H1 (cell line): ENCODE measurements at regions not wholly inside any gene's neighbourhood (a gene's known extent, or its start where the extent isn't known, plus 50 kb on each side); places are given as distances from the start of the nearest gene placed in this dataset.

ENCODE experiments used
- CTCF ChIA-PET: fragments of 300-600 bp; sonication (Branson Sonifier 250); formaldehyde crosslinking; loops from one replicate; lab custom pipeline; 2021; ENCODE audit not compliant: partially characterized antibody; lab: Charles Lee
- POLR2A ChIA-PET: fragments of 300-600 bp; sonication (Branson Sonifier 250); formaldehyde crosslinking; loops from one replicate; lab custom pipeline; 2021; ENCODE audit warnings: inconsistent platforms; ENCODE audit not compliant: partially characterized antibody; lab: Charles Lee
- DNase-seq, 2 experiments: peaks; one replicate each; pipeline versions ENCODE4 v3.0.0 to v3.0.0-alpha.2; 2010 to 2022; ENCODE audit warnings: low spot score in 2 of 2, low read depth in 1 of 2, mixed read lengths in 1 of 2
- FAIRE-seq: peaks from 2 replicates; lab custom pipeline; 2011; peaks lifted over from hg19 to GRCh38; lab: Jason Lieb, UNC
- H2AFZ ChIP-seq: 2 replicates; pipeline ENCODE4 v1.8.1; 2012; ENCODE audit warnings: low read length, inconsistent platforms
- H2AK5ac ChIP-seq: 2 replicates; pipeline ENCODE4 v1.6.1; 2013; ENCODE audit warnings: low read depth, low read length
- H2BK120ac ChIP-seq: replicated peaks from 2 replicates; pipeline ENCODE3; 2013; ENCODE audit warnings: low read depth, low read length, inconsistent platforms
- H2BK12ac ChIP-seq: 2 replicates; pipeline ENCODE4 v1.6.1; 2013; ENCODE audit warnings: low read depth, low read length
- H2BK15ac ChIP-seq: 2 replicates; pipeline ENCODE4 v1.6.1; 2013; ENCODE audit warnings: low read length
- H2BK20ac ChIP-seq: 2 replicates; pipeline ENCODE4 v1.6.1; 2013; ENCODE audit warnings: low read length
- H2BK5ac ChIP-seq: 2 replicates; pipeline ENCODE4 v1.6.1; 2013; ENCODE audit warnings: low read depth, low read length
- H3K14ac ChIP-seq: 2 replicates; pipeline ENCODE4 v1.6.1; 2013; ENCODE audit warnings: inconsistent platforms; ENCODE audit not compliant: insufficient read length
- H3K18ac ChIP-seq: 2 replicates; pipeline ENCODE4 v1.6.1; 2013; ENCODE audit warnings: low read length; ENCODE audit errors: extremely low read depth
- H3K23ac ChIP-seq: 2 replicates; pipeline ENCODE4 v1.6.1; 2013; ENCODE audit warnings: inconsistent platforms; ENCODE audit not compliant: insufficient read length
- H3K23me2 ChIP-seq: 2 replicates; pipeline ENCODE4 v1.6.1; 2013; ENCODE audit warnings: low read depth, low read length
- H3K27ac ChIP-seq: 2 replicates; pipeline ENCODE4 v1.6.1; 2011; ENCODE audit warnings: low read depth, low read length, inconsistent platforms
- H3K27me3 ChIP-seq, 4 experiments: replicated peaks in 1 of 4; 1 replicate in 1 of 4; 2 replicates in 3 of 4; pipeline versions ENCODE4 v1.6.1 to v1.8.1; 2011 to 2013; ENCODE audit warnings: low read length in 3 of 4, mild to moderate bottlenecking in 3 of 4, inconsistent platforms in 2 of 4, mixed read lengths in 2 of 4, moderate library complexity in 1 of 4; ENCODE audit not compliant: control insufficient read depth in 3 of 4, insufficient read depth in 3 of 4; ENCODE audit errors: extremely low read depth in 1 of 4
- H3K36me3 ChIP-seq, 4 experiments: 2 replicates each; pipeline versions ENCODE4 v1.6.1 to v1.8.1; 2011 to 2013; ENCODE audit warnings: mild to moderate bottlenecking in 4 of 4, low read length in 3 of 4, moderate library complexity in 2 of 4, control low read depth in 1 of 4, inconsistent platforms in 1 of 4; ENCODE audit not compliant: insufficient read depth in 4 of 4, control insufficient read depth in 2 of 4
- H3K4ac ChIP-seq: replicated peaks from 2 replicates; pipeline ENCODE3; 2013; ENCODE audit warnings: low read length, low read depth, mixed read lengths, inconsistent platforms; ENCODE audit not compliant: insufficient read length
- H3K4me1 ChIP-seq, 4 experiments: replicated peaks in 1 of 4; 1 replicate in 1 of 4; 2 replicates in 3 of 4; pipeline versions ENCODE4 v1.6.1 to v1.8.1; 2011 to 2013; ENCODE audit warnings: low read length in 3 of 4, inconsistent platforms in 2 of 4, mixed read lengths in 1 of 4; ENCODE audit not compliant: insufficient read depth in 4 of 4, control insufficient read depth in 3 of 4
- H3K4me2 ChIP-seq, 2 experiments: 2 replicates each; pipeline versions ENCODE4 v1.6.1 to v1.8.1; 2011 to 2013; ENCODE audit warnings: low read depth in 2 of 2, low read length in 2 of 2, control low read depth in 1 of 2, inconsistent platforms in 1 of 2, mild to moderate bottlenecking in 1 of 2; ENCODE audit not compliant: insufficient read depth in 1 of 2
- H3K4me3 ChIP-seq, 4 experiments: fragments of 200-600, 300-600 bp in 1 of 4; sonication (generic), shearing (Covaris generic), sonication (Bioruptor Twin) in 1 of 4; 2 replicates each; pipeline versions ENCODE4 v1.5.1 to v1.8.1; 2011 to 2016; ENCODE audit warnings: low read length in 4 of 4, low read depth in 3 of 4, control low read depth in 2 of 4, inconsistent platforms in 2 of 4, mild to moderate bottlenecking in 2 of 4, mixed read lengths in 1 of 4, moderate library complexity in 1 of 4; ENCODE audit not compliant: insufficient read depth in 2 of 4; ENCODE audit errors: extremely low read depth in 1 of 4
- H3K56ac ChIP-seq: replicated peaks from 2 replicates; pipeline ENCODE3; 2013; ENCODE audit warnings: low read depth, mild to moderate bottlenecking, mixed read lengths, low read length, inconsistent platforms; ENCODE audit not compliant: insufficient read length
- H3K79me1 ChIP-seq: 2 replicates; pipeline ENCODE4 v1.6.1; 2013; ENCODE audit warnings: low read depth, low read length, control low read depth
- H3K79me2 ChIP-seq, 2 experiments: 2 replicates each; pipeline versions ENCODE4 v1.6.1 to v1.8.1; 2012 to 2013; ENCODE audit warnings: low read length in 2 of 2, mild to moderate bottlenecking in 2 of 2, inconsistent platforms in 1 of 2; ENCODE audit not compliant: insufficient read depth in 2 of 2, control insufficient read depth in 1 of 2
- H3K9ac ChIP-seq, 4 experiments: replicated peaks in 1 of 4; 1 replicate in 1 of 4; 2 replicates in 3 of 4; pipeline versions ENCODE4 v1.6.1 to v1.8.1; 2011 to 2013; ENCODE audit warnings: low read depth in 3 of 4, low read length in 3 of 4, control low read depth in 2 of 4, mild to moderate bottlenecking in 2 of 4, moderate library complexity in 2 of 4, inconsistent platforms in 1 of 4; ENCODE audit errors: extremely low read depth in 1 of 4
- H3K9me3 ChIP-seq, 2 experiments: 2 replicates each; pipeline versions ENCODE4 v1.6.1 to v1.8.1; 2012 to 2013; ENCODE audit warnings: mild to moderate bottlenecking in 2 of 2, moderate library complexity in 2 of 2, control low read depth in 1 of 2, inconsistent platforms in 1 of 2, low read depth in 1 of 2, low read length in 1 of 2, mixed read lengths in 1 of 2; ENCODE audit not compliant: insufficient read depth in 2 of 2
- H4K20me1 ChIP-seq, 2 experiments: replicated peaks in 1 of 2; 2 replicates each; pipeline versions ENCODE3 to v1.8.1; 2011 to 2013; ENCODE audit warnings: inconsistent platforms in 2 of 2, low read length in 2 of 2, mild to moderate bottlenecking in 1 of 2; ENCODE audit not compliant: insufficient read depth in 2 of 2, control insufficient read depth in 1 of 2
- H4K5ac ChIP-seq: 2 replicates; pipeline ENCODE4 v1.6.1; 2013; ENCODE audit warnings: low read length, low read depth, mixed read lengths, inconsistent platforms; ENCODE audit not compliant: insufficient read length
- H4K8ac ChIP-seq: 2 replicates; pipeline ENCODE4 v1.8.0; 2013; ENCODE audit warnings: mild to moderate bottlenecking, moderate library complexity, low read length, inconsistent platforms; ENCODE audit not compliant: insufficient read depth; ENCODE audit errors: extremely low read depth
- H4K91ac ChIP-seq: replicated peaks from 2 replicates; pipeline ENCODE3; 2013; ENCODE audit warnings: low read length, mixed read lengths, inconsistent platforms; ENCODE audit not compliant: insufficient read length
- CEBPB ChIP-seq: IDR thresholded peaks from 2 replicates; pipeline ENCODE4 v1.6.1; 2012; ENCODE audit warnings: low read depth, low read length
- CREB1 ChIP-seq: IDR thresholded peaks from 2 replicates; pipeline ENCODE4 v1.6.1; 2012; ENCODE audit warnings: inconsistent platforms
- E2F6 ChIP-seq: IDR thresholded peaks from 2 replicates; pipeline ENCODE4 v1.6.1; 2012; ENCODE audit warnings: inconsistent platforms
- EGR1 ChIP-seq: IDR thresholded peaks from 2 replicates; pipeline ENCODE4 v1.6.1; 2011; ENCODE audit warnings: low read depth, low read length, borderline replicate concordance
- EZH2 ChIP-seq: fragments of 200-600 bp; sonication (generic); IDR thresholded peaks from 2 replicates; pipeline ENCODE4 v1.7.1; 2012; ENCODE audit warnings: low read depth, mild to moderate bottlenecking, moderate library complexity, low read length, inconsistent platforms; ENCODE audit not compliant: severe bottlenecking
- HDAC2 ChIP-seq, 2 experiments: fragments of 300-600 bp in 1 of 2; sonication (generic) in 1 of 2; IDR thresholded peaks; 2 replicates each; pipeline ENCODE4 v1.6.1; 2011 to 2012; ENCODE audit warnings: low read depth in 2 of 2, low read length in 2 of 2, mild to moderate bottlenecking in 2 of 2, moderate library complexity in 2 of 2, borderline replicate concordance in 1 of 2, inconsistent platforms in 1 of 2
- JUN ChIP-seq: IDR thresholded peaks from 2 replicates; pipeline ENCODE4 v1.6.1; 2011; ENCODE audit warnings: low read depth, mild to moderate bottlenecking, improper control_type of control experiment, low read length
- PHF8 ChIP-seq: fragments of 200-600 bp; sonication (generic); conservative IDR thresholded peaks from 2 replicates; pipeline ENCODE4 v1.7.1; 2012; ENCODE audit warnings: low read depth, mild to moderate bottlenecking, inconsistent platforms, low read length, moderate library complexity
- POLR2A ChIP-seq, 2 experiments: IDR thresholded peaks; 1 replicate in 1 of 2; 2 replicates in 1 of 2; pipeline ENCODE4 v1.6.1; 2011; ENCODE audit warnings: low read depth in 2 of 2, low read length in 2 of 2, mild to moderate bottlenecking in 2 of 2; ENCODE audit errors: control extremely low read depth in 1 of 2
- POLR2AphosphoS5 ChIP-seq: IDR thresholded peaks from 2 replicates; pipeline ENCODE4 v1.6.1; 2011; ENCODE audit warnings: low read depth, low read length
- SP1 ChIP-seq: IDR thresholded peaks from 2 replicates; pipeline ENCODE4 v1.6.1; 2011; ENCODE audit warnings: low read depth, low read length
- SUZ12 ChIP-seq: fragments of 200-600 bp; sonication (generic); IDR thresholded peaks from 2 replicates; pipeline ENCODE4 v1.6.1; 2012; ENCODE audit warnings: mild to moderate bottlenecking, inconsistent platforms, low read length, moderate library complexity, mixed read lengths
- TAF1 ChIP-seq: IDR thresholded peaks from 2 replicates; pipeline ENCODE4 v1.6.1; 2011; ENCODE audit warnings: mild to moderate bottlenecking, low read depth, low read length
- TCF12 ChIP-seq: IDR thresholded peaks from 2 replicates; pipeline ENCODE4 v1.6.1; 2011; ENCODE audit warnings: low read depth, mild to moderate bottlenecking, low read length
- WGBS, 2 experiments: shearing (Covaris generic) in 1 of 2; methylation state at CpG; one replicate each; pipeline versions ENCODE4 v1.1.6 to v1.1.7; 2013 to 2015; ENCODE audit warnings: low lambda C conversion rate in 2 of 2, mixed read lengths in 2 of 2, inconsistent platforms in 1 of 2, low coverage in 1 of 2, missing lambda C conversion rate in 1 of 2; ENCODE audit not compliant: insufficient replicate concordance in 2 of 2, insufficient coverage in 1 of 2, insufficient read length in 1 of 2; ENCODE audit errors: extremely low coverage in 1 of 2, missing lambda C conversion rate in 1 of 2; 5-methylcytosine and 5-hydroxymethylcytosine counted together
- TF ChIP-seq, protein P1 (sequence below): IDR thresholded peaks from 2 replicates; pipeline ENCODE4 v1.6.1; 2011; ENCODE audit warnings: low read depth, mild to moderate bottlenecking, low read length; ENCODE audit not compliant: insufficient read depth

GRCh38 chr2:154532763-154533162 is 165.7 kb upstream of the KCNJ3 start:
- Histone ChIP-seq H2BK120ac (no peak overlapping the region), H3K18ac (no peak overlapping the region), H2BK15ac (no peak overlapping the region), H3K36me3 (no peaks in the 10 kb centered on the region), H3K9ac (no peak overlapping the region), H3K56ac (no peak overlapping the region), H3K79me2 (no peaks in the 10 kb centered on the region), H3K27ac (no peak overlapping the region), H3K79me1 (no peaks in the 10 kb centered on the region), H3K4me2 (no peak overlapping the region), H3K4me1 (no peaks in the 10 kb centered on the region; a peak in 1 of 7 replicates), H4K20me1 (no peaks in the 10 kb centered on the region), H4K91ac (no peak overlapping the region), H3K14ac (no peak overlapping the region), H3K4me3 (no peak overlapping the region), H2AFZ (no peak overlapping the region), H2AK5ac (no peak overlapping the region), H4K5ac (no peak overlapping the region), H2BK5ac (no peak overlapping the region), H2BK12ac (no peak overlapping the region), H4K8ac (no peak overlapping the region), H3K9me3 (no peaks in the 10 kb centered on the region), H3K23ac (no peak overlapping the region), H3K27me3 (no peaks in the 10 kb centered on the region), H3K23me2 (no peaks in the 10 kb centered on the region), H2BK20ac (no peak overlapping the region), H3K4ac (no peak overlapping the region)
- CTCF ChIA-PET: interaction anchor here (0.7 to 3.0 kb wide), 8 partner anchors 15 to 689 kb away, joined by 3 to 9 read pairs (median 4); no protein-coding TSS in a partner anchor
- WGBS, 2 experiments: 72% methylated on average over 2 of the region's 2 CpGs; no CpG with 5 or more reads in 1 of the 2 experiments
- POLR2A ChIA-PET: no interaction called here
- DNase-seq (no peak), FAIRE-seq (no peak)
- TF ChIP-seq E2F6 (no peak), TCF12 (no peak), CEBPB (no peak), HDAC2 (IDR thresholded peaks at IDR 0.05; ENCODE audit: borderline replicate concordance in 1 of 2, low read depth in 2 of 2, low read length in 2 of 2) (no peak), EZH2 (no peak), PHF8 (no peak), POLR2A (IDR thresholded peaks at IDR 0.05; ENCODE audit: control extremely low read depth in 1 of 2, low read depth in 2 of 2, low read length in 2 of 2) (no peak), POLR2AphosphoS5 (no peak), SUZ12 (no peak), SP1 (no peak), EGR1 (no peak), TAF1 (no peak), CREB1 (no peak), JUN (no peak)
- TF ChIP-seq, protein P1, sequence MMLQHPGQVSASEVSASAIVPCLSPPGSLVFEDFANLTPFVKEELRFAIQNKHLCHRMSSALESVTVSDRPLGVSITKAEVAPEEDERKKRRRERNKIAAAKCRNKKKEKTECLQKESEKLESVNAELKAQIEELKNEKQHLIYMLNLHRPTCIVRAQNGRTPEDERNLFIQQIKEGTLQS: no peak
